HEK293T (cell line): ENCODE measurements at regions not wholly inside any gene's neighbourhood (a gene's known extent, or its start where the extent isn't known, plus 50 kb on each side); places are given as distances from the start of the nearest gene placed in this dataset.

ENCODE experiments used
- CTCF ChIA-PET: fragments of 350-600 bp; formaldehyde crosslinking; extraction: SDS; loops from one replicate; lab custom pipeline; 2021; ENCODE audit warnings: antibody characterized with exemption, inconsistent platforms; lab: Yijun Ruan, JAX
- POLR2A ChIA-PET: fragments of 350-600 bp; formaldehyde crosslinking; extraction: SDS; loops from one replicate; lab custom pipeline; 2020; ENCODE audit warnings: antibody characterized with exemption, inconsistent platforms; lab: Yijun Ruan, JAX
- DNase-seq: peaks from one replicate; pipeline ENCODE4 v3.0.0; 2012; ENCODE audit warnings: mixed read lengths; ENCODE audit errors: extremely low spot score
- ARNT ChIP-seq: fragments of 450-650 bp; IDR thresholded peaks from 2 replicates; pipeline ENCODE4 v1.6.1; 2017; ENCODE audit warnings: mild to moderate bottlenecking
- BHLHE40 ChIP-seq: fragments of 450-650 bp; IDR thresholded peaks from 2 replicates; pipeline ENCODE4 v1.6.1; 2016; ENCODE audit warnings: mild to moderate bottlenecking, moderate library complexity, borderline replicate concordance
- CTBP1 ChIP-seq: fragments of 450-650 bp; IDR thresholded peaks from 2 replicates; pipeline ENCODE4 v1.6.1; 2016; ENCODE audit warnings: borderline replicate concordance
- ELF4 ChIP-seq: fragments of 450-650 bp; IDR thresholded peaks from 2 replicates; pipeline ENCODE4 v1.6.1; 2017; ENCODE audit warnings: antibody characterized with exemption
- FOXA1 ChIP-seq: fragments of 450-650 bp; IDR thresholded peaks from 2 replicates; pipeline ENCODE4 v1.6.1; 2016; ENCODE audit warnings: mild to moderate bottlenecking
- FOXK2 ChIP-seq: fragments of 450-650 bp; IDR thresholded peaks from 2 replicates; pipeline ENCODE4 v1.6.1; 2016; ENCODE audit warnings: mild to moderate bottlenecking
- FOXM1 ChIP-seq: fragments of 450-650 bp; IDR thresholded peaks from 2 replicates; pipeline ENCODE4 v1.6.1; 2017; ENCODE audit warnings: mild to moderate bottlenecking, borderline replicate concordance
- HDGF ChIP-seq: fragments of 450-650 bp; IDR thresholded peaks from 2 replicates; pipeline ENCODE4 v1.6.1; 2017; ENCODE audit warnings: antibody characterized with exemption, borderline replicate concordance
- L3MBTL2 ChIP-seq: fragments of 450-650 bp; conservative IDR thresholded peaks from 2 replicates; pipeline ENCODE4 v1.6.1; 2016; ENCODE audit warnings: mild to moderate bottlenecking
- LEF1 ChIP-seq: fragments of 450-650 bp; IDR thresholded peaks from 2 replicates; pipeline ENCODE4 v1.6.1; 2017; ENCODE audit warnings: mild to moderate bottlenecking, borderline replicate concordance
- NFRKB ChIP-seq: fragments of 450-650 bp; IDR thresholded peaks from 2 replicates; pipeline ENCODE4 v1.6.1; 2016; ENCODE audit warnings: mild to moderate bottlenecking, moderate library complexity
- SP1 ChIP-seq: fragments of 450-650 bp; IDR thresholded peaks from 2 replicates; pipeline ENCODE4 v1.6.1; 2017
- SUZ12 ChIP-seq: fragments of 450-650 bp; IDR thresholded peaks from 2 replicates; pipeline ENCODE4 v1.6.1; 2016; ENCODE audit warnings: mild to moderate bottlenecking
- TARDBP ChIP-seq: fragments of 450-650 bp; IDR thresholded peaks from 2 replicates; pipeline ENCODE4 v1.6.1; 2016
- ZNF384 ChIP-seq: fragments of 450-650 bp; IDR thresholded peaks from 2 replicates; pipeline ENCODE4 v1.6.1; 2016
- TF ChIP-seq, protein P1 (sequence below): fragments of 450-650 bp; IDR thresholded peaks from 2 replicates; pipeline ENCODE4 v1.6.1; 2016

DNA sequence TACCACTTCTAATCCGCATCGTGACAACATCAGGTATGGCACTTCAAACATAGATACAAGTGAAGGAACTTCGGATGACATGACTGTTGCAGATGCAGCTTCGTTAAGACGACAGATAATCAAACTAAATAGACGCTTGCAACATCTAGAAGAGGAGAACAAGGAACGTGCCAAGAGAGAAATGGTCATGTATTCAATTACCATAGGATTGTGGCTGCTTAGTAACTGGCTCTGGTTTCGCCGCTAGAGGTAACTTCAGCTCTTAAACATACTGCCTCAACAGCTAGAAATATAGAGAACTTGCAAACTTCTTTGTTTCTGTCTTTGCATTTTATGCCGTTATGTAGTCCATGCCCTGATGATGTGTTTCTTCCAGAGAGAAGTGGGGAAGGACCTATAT lies 530.8 kb upstream of the DIPK2B start:
- POLR2A ChIA-PET = no interaction called here
- CTCF ChIA-PET = no interaction called here
- no peak for TF ChIP-seq HDGF
- TF ChIP-seq NFRKB = no peak
- TF ChIP-seq, protein P1, sequence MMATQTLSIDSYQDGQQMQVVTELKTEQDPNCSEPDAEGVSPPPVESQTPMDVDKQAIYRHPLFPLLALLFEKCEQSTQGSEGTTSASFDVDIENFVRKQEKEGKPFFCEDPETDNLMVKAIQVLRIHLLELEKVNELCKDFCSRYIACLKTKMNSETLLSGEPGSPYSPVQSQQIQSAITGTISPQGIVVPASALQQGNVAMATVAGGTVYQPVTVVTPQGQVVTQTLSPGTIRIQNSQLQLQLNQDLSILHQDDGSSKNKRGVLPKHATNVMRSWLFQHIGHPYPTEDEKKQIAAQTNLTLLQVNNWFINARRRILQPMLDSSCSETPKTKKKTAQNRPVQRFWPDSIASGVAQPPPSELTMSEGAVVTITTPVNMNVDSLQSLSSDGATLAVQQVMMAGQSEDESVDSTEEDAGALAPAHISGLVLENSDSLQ = no peak
- no peak for TF ChIP-seq ZNF384
- no peak for TF ChIP-seq BHLHE40
- no peak for TF ChIP-seq ELF4
- TF ChIP-seq L3MBTL2 = no peak
- no peak for TF ChIP-seq FOXM1
- TF ChIP-seq SP1 = no peak

DNA sequence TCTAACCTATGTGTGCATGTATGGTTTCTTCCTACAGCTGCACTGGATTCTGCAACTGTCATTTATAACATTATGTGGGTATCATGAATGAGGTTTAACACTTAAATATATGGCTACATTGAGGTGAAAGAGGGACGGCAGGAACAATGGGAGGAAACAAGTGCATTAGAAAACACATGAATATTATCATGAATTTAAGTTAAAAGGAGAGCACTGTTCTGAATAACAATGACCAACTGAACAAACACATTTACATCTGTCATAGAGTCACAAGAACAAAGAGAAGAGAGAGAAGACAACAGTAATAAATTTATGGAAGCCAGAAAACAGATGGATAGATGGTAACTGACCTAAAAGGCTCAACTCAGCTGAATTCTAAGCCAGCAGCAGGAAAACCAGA lies 527.1 kb upstream of the DIPK2B start:
- TF ChIP-seq NFRKB (no peak), BHLHE40 (no peak), TARDBP (no peak)
- ChIA-PET CTCF (no interaction called here), POLR2A (no interaction called here)
- no peak for DNase-seq

More for the DNA sequence above, 530.8 kb upstream of the DIPK2B start:
- DNase-seq = no peak

DNA sequence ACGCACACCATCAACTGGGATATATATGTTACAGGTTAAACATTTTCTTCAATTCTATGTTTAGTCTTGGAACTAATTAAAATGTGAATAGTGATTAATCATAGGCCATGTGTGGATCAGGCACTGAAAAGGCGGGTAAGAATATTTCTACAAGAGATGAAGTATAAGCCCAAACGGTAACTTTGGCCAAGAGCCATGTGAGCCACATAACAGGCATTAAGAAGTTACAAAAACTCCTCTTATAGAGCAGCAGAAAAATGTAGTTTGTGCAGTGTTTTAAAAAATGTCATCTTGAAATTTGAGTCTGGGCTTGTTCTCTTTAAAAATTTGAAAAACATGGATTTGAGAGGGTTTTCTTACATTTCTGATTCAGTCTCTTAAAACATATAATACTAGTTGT lies 521.8 kb upstream of the DIPK2B start:
- TF ChIP-seq NFRKB = no peak
- no peak for TF ChIP-seq TARDBP
- TF ChIP-seq HDGF = no peak
- TF ChIP-seq L3MBTL2 = no peak
- TF ChIP-seq FOXM1 = no peak
- TF ChIP-seq ARNT = no peak
- TF ChIP-seq ZNF384 = no peak
- no peak for TF ChIP-seq ELF4
- CTCF ChIA-PET = no interaction called here
- DNase-seq = no peak
- POLR2A ChIA-PET = no interaction called here

DNA sequence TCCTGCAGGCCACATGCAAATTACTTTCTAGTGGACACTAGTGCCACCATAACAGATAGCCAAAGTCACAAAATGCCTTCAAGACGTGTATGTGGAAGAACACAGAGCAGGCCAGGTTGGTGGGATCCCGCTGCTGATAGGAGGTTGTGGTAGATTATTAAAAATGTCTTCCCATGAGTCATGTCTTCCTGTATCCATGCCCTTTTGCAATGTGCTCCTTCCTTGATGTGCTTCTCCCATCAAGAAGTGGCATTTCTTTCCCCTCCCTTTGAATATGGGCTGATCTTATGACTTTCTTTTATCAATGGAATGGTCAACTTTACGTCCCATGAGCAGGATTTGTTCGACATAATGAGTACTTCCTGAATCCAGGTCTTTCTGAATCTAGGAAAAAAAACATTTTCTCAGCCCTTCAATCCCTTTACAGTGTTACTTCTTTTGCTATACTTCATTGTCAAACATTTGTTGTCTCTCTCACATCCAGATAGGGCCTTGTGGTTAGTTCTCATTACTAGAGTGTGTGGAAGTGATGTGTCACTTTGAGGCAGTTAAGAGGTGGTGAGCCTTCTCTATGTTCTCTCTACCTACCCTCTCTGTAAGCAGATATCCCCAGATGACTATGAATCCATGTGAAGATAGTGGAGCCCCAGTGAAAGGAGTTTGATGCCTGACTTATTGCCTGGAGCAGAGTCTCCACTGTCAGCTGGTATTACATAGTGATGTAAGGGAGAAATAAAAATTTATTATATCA lies 519.2 kb upstream of the DIPK2B start:
- POLR2A ChIA-PET = no interaction called here
- DNase-seq = no peak
- CTCF ChIA-PET = no interaction called here
- TF ChIP-seq ARNT (no peak), L3MBTL2 (no peak), LEF1 (no peak), FOXM1 (no peak), SUZ12 (no peak), SP1 (no peak), FOXA1 (no peak), CTBP1 (no peak), ZNF384 (no peak), HDGF (no peak), TARDBP (no peak), FOXK2 (no peak), ELF4 (no peak), BHLHE40 (no peak), NFRKB (no peak)
- TF ChIP-seq, protein P1 = no peak

DNA sequence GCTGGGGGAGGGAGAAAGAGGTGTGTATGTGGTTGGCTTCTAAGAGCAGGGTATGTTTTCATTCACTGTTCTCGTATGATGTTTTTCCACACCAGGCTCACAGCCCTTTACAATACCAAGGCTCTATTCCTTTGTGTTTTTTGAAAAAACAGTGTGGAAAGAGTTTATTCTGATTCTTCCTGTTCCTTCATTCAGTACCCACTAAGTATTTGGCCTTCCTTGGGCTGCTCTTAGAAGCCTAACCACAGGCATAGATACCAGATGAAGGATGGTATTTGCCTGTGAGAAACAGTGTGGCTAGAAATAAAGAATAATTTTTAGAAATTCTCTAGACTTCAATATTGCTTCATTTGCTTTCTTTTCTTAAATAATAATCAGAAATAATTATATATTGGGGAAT lies 518.0 kb upstream of the DIPK2B start:
- POLR2A ChIA-PET = no interaction called here

DNA sequence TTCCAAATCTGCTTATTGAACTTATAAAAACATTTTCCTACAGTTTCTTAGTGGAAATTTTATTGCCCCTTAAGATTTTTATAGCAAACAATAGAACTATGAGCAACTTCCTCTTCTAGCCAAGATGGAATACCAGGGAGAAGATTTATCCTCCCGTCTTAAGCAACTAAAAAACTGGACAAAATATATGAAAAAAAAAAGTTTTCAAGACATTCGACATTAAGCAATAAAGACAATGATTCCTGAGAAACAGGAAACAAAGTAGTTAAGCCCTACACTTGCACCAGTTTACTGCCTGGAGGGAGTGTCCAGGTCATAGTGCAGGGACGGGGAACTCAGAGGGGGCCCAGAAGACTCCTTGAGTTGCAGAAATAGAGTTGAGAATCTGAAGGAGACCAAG lies 516.1 kb upstream of the DIPK2B start:
- ChIA-PET POLR2A (no interaction called here), CTCF (no interaction called here)
- DNase-seq = no peak
- TF ChIP-seq ZNF384 (no peak), FOXA1 (no peak), L3MBTL2 (no peak), SUZ12 (no peak), LEF1 (no peak), CTBP1 (no peak), FOXK2 (no peak), ELF4 (no peak), FOXM1 (no peak), SP1 (no peak), HDGF (no peak)

More for the DNA sequence above, 518.0 kb upstream of the DIPK2B start:
- no peak for DNase-seq
- TF ChIP-seq ZNF384 (no peak), L3MBTL2 (no peak), LEF1 (no peak), FOXK2 (no peak), CTBP1 (no peak), SUZ12 (no peak), HDGF (no peak), BHLHE40 (no peak), ARNT (no peak)
- TF ChIP-seq, protein P1 = no peak
- CTCF ChIA-PET = no interaction called here

DNA sequence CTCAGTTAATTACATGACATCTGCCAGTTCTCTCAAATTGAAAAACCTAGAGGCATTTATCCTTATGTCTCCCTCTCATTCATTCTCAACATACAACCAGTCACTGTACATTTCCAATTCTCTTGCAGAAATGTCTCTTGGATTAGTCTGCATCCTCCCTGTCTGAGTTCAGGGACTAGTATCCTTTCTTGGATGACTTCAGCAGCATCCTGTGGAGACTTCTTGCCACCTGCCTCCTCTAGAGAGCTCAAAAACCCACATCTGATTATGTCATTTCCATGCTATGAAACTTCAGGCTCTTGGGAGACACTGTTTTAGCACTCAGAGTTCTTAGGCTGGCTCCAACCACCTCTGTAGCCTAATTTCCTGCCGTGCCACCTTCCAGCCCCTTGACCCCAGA lies 515.1 kb upstream of the DIPK2B start:
- ChIA-PET CTCF (no interaction called here), POLR2A (no interaction called here)
- TF ChIP-seq SP1 (no peak), LEF1 (no peak), ELF4 (no peak), L3MBTL2 (no peak)
- DNase-seq = no peak
